GM12873 (cell line): ENCODE measurements at regions not wholly inside any gene's neighbourhood (a gene's known extent, or its start where the extent isn't known, plus 50 kb on each side); places are given as distances from the start of the nearest gene placed in this dataset.

Source experiments
- CTCF ChIP-seq: IDR thresholded peaks from 2 replicates; pipeline ENCODE4 v1.5.1; 2012; ENCODE audit warnings: low read depth, mild to moderate bottlenecking, moderate library complexity, low read length, control low read depth; ENCODE audit not compliant: insufficient read depth; ENCODE audit errors: missing control alignments

- no peak for TF ChIP-seq CTCF
Observed at GRCh38 chr9:26516773-26517343, 375.7 kb downstream of the CAAP1 start.

- no peak for TF ChIP-seq CTCF
Observed at GRCh38 chr9:26513730-26514129, 378.9 kb downstream of the CAAP1 start.

GRCh38 chr9:26510137-26510536 lies 382.5 kb downstream of the CAAP1 start:
- TF ChIP-seq CTCF = no peak

GRCh38 chr9:26508897-26509296 lies 383.7 kb downstream of the CAAP1 start:
- no peak for TF ChIP-seq CTCF

GRCh38 chr9:26504057-26504456 lies 388.5 kb downstream of the CAAP1 start:
- no peak for TF ChIP-seq CTCF

- no peak for TF ChIP-seq CTCF
Observed at GRCh38 chr9:26502311-26502710, 390.3 kb downstream of the CAAP1 start.

- TF ChIP-seq CTCF = no peak
Observed at GRCh38 chr9:26500471-26500870, 392.1 kb downstream of the CAAP1 start.
